ENCODE measurements at regions not wholly inside any gene's neighbourhood (a gene's known extent, or its start where the extent isn't known, plus 50 kb on each side); places are given as distances from the start of the nearest gene placed in this dataset.

DNA sequence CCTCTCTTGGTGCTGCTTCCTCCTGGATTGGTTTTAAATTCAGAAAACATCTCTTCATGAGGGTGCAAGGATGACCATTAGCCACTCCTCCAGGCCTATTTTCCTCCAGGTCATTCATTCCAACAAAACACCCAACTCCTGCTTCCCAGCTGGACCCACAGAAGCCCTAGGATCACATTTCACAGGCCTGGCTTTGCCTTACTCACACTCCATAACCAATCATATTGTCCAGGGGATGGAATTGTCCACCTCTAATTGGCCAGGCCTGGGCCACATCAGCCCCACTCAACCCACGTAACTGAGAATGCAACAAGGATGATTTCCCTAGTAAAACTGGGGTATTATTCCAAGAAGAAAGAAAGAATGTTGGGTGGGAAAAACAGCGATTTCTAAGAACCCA lies 616.7 kb upstream of the SUCLG2 start:
- TF ChIP-seq, protein P1, sequence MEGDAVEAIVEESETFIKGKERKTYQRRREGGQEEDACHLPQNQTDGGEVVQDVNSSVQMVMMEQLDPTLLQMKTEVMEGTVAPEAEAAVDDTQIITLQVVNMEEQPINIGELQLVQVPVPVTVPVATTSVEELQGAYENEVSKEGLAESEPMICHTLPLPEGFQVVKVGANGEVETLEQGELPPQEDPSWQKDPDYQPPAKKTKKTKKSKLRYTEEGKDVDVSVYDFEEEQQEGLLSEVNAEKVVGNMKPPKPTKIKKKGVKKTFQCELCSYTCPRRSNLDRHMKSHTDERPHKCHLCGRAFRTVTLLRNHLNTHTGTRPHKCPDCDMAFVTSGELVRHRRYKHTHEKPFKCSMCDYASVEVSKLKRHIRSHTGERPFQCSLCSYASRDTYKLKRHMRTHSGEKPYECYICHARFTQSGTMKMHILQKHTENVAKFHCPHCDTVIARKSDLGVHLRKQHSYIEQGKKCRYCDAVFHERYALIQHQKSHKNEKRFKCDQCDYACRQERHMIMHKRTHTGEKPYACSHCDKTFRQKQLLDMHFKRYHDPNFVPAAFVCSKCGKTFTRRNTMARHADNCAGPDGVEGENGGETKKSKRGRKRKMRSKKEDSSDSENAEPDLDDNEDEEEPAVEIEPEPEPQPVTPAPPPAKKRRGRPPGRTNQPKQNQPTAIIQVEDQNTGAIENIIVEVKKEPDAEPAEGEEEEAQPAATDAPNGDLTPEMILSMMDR (IDR thresholded peaks at IDR 0.05; ENCODE audit: control insufficient read depth, insufficient read depth, low read depth, low read length, missing control alignments): no peak

DNA sequence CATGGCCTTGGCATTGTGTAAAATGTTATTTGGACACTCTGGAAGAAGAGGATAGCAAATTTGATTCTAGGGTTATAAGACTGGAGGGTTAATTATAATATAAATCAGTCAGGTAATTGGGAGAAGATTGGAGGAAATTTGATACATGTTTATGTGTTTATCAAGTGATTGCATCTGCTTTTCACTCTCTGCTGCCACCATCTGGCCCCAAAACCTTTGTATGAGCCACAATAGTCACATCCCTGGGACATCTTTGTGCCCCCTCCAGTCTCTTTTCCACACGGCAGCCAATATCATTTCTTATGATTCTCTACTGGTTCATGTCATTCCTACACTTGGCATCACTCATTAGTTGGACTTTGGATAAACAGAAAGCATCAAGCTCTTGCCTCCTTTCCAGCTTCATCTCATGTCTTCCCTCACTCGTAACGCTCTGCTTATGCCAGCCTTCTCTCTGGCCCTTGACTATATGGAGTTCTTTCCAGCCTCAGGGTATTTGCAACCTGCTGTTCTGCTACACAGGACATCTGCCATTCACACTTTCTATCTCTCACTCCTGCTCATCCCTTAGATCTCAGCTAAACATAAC lies 602.3 kb upstream of the SUCLG2 start:
- H3K4me3 ChIP-seq (ENCODE audit: control insufficient read depth, low read depth, low read length): no peak overlapping the region
- TF ChIP-seq, protein P1 (IDR thresholded peaks at IDR 0.05; ENCODE audit: control insufficient read depth, insufficient read depth, low read depth, low read length, missing control alignments): no peak
- DNase-seq (ENCODE audit: low read depth): no peak

More for the DNA sequence above, 616.7 kb upstream of the SUCLG2 start:
- H3K4me3 ChIP-seq (ENCODE audit: control insufficient read depth, low read depth, low read length): no peak overlapping the region
- no peak for DNase-seq (ENCODE audit: low read depth)

DNA sequence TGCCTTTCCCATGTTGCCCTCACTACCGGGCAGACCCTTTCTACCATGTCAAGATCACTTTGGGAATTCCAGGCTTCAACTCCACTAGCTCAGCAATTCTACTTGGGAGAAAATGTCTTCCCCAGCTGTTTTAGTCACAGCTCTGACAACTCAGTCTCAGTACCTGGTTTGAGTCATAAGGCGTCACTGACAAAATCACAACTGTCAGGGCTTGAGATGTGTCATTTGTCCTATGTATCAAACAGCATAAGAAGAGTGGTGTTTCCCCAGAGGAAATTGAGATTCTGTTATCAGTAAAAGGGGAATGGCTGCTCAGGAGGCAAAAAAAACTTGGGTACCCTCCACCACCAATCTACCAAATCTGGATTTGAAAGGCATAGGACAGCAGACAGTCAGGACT lies 594.9 kb upstream of the SUCLG2 start:
- no peak overlapping the region for H3K4me3 ChIP-seq (ENCODE audit: control insufficient read depth, low read depth, low read length)
- DNase-seq (ENCODE audit: low read depth): no peak
- TF ChIP-seq, protein P1 (IDR thresholded peaks at IDR 0.05; ENCODE audit: control insufficient read depth, insufficient read depth, low read depth, low read length, missing control alignments): no peak

DNA sequence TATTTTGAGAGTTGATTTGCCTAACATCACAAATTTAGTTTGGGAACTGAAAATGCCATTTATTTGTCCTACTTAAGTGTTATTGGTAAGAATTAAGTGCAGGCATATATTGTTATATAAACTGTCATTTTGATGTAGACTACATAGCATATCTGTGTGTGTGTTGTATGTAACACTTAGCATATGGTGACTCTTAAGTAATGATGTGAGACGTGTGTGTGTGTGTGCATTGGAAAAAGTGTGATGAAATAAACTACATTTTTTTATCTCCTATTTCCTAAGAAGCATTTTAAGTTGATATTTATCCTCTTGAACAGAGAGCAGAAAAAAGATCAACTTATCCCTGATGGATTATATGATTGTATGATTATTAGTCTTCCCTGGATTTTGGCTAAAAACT lies 588.2 kb upstream of the SUCLG2 start:
- TF ChIP-seq, protein P1 (IDR thresholded peaks at IDR 0.05; ENCODE audit: control insufficient read depth, insufficient read depth, low read depth, low read length, missing control alignments): no peak
- no peak for DNase-seq (ENCODE audit: low read depth)
- no peak overlapping the region for H3K4me3 ChIP-seq (ENCODE audit: control insufficient read depth, low read depth, low read length)

DNA sequence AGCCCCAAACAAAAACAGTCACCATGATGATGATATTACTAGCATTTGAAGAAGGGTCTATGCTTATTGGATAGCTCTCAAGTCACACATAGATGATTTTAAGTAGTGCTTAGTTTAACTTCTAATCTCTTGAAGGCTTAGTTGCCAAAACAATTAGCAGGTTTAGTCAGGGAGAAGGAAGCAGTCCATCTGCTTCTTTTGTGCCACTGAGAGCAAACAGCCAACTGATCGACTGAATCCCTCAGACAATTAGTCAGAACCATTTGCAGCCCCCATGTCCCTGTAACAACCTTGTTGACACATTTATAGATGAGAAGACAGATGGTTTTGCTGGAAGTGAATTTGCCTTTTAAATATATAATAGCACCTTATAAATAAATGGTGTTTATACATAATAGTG lies 585.1 kb upstream of the SUCLG2 start:
- TF ChIP-seq, protein P1 (IDR thresholded peaks at IDR 0.05; ENCODE audit: control insufficient read depth, insufficient read depth, low read depth, low read length, missing control alignments): no peak
- DNase-seq (ENCODE audit: low read depth): no peak
- H3K4me3 ChIP-seq (ENCODE audit: control insufficient read depth, low read depth, low read length): no peak overlapping the region

DNA sequence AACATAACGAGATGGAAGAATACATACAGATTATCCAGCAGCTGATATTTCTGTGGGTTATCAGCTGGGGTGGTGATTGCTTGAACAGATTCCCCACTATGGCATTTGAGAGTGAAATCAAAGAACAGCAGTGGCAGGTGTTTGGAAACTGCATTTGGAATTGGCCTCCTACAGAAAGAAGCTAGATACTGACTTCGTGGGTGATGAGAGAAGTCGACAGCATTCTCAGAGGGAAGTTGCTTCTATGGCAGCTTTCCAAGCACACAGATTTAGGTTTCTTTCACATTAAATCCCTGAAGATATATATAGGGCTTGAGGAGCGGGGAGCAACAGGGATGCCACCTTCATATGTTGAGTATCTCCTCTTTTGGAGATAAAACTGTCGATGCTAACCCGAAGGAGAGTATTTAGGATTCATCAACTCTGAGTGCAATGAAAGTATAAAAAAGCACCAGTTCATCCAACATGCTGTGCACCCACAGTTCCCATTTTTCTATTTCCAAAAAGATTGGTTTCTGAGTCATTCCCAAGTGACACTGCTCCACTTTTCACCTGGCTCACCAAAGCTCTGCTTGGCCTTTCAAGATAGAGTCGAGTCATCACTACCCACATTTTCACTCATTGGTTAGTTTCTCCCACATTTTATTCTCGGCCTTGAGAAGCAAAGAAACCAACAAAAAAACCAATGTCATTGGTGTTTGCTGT lies 579.8 kb upstream of the SUCLG2 start:
- DNase-seq (ENCODE audit: low read depth): no peak
- TF ChIP-seq, protein P1 (IDR thresholded peaks at IDR 0.05; ENCODE audit: control insufficient read depth, insufficient read depth, low read depth, low read length, missing control alignments): no peak
- H3K4me3 ChIP-seq (ENCODE audit: control insufficient read depth, low read depth, low read length): no peak overlapping the region

Data from AG09309 (cell line).